ENCODE measurements at regions not wholly inside any gene's neighbourhood (a gene's known extent, or its start where the extent isn't known, plus 50 kb on each side); places are given as distances from the start of the nearest gene placed in this dataset.
A peak's percentile ranks its signal among the peaks of the same experiment; 100 is the strongest.

DNA sequence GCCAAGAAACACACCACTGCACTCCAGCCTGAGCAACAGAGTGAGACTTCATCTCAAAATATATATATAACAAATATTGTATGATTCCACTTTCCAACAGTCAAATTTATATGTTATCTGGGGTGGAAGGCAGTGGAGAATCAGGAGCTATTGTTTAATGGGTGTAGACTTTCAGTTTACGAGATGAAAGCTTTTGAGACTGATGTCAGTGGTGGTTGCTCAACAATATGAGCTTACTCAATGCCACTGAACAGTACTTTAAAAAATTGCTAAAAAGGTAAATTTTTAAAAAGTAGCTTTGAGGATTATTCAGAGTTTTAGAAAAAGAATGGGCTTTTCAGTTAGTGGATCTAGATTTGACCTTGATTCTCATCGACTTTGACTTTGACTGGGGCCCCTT lies 105.9 kb upstream of the ST6GAL2 start:
- no peak for DNase-seq (ENCODE audit: low read depth in 1 of 2, low spot score in 2 of 2)
- Histone ChIP-seq H3K27ac (0 out of 2 replicates have a peak overlapping the region, but pooled peaks have one; percentile 9), H3K4me1 (replicated peaks) (peaks cover 24% of the 10 kb centered on the region), H3K4me3 (no peak overlapping the region), H3K9me3 (replicated peaks) (no peaks in the 10 kb centered on the region), H3K27me3 (replicated peaks) (no peaks in the 10 kb centered on the region), H3K36me3 (no peaks in the 10 kb centered on the region)

DNA sequence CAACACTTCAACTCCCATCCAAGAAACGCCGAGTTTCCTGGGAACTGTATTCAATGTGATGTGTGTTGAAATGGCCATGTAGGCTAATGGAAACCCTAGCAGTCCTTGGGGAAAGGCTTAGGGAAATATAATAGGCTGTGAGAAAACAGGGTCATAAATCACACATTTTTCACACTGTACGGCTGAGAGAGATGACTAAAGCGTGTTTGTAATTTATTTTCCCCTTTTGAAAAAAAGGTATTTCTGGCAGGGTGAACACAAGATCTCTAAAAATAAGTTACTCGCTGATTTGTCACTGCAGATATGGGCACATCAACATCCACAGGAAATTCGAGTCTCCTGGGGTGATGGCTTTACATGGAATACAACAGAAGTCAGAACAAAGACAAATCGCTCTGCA lies 109.6 kb upstream of the ST6GAL2 start:
- no peaks in the 10 kb centered on the region for H3K36me3 ChIP-seq
- no peak overlapping the region for H3K4me3 ChIP-seq
- no peaks in the 10 kb centered on the region for H3K9me3 ChIP-seq (replicated peaks)
- no peak for DNase-seq (ENCODE audit: low read depth in 1 of 2, low spot score in 2 of 2)
- no peak overlapping the region for H3K27ac ChIP-seq
- H3K4me1 ChIP-seq (replicated peaks), result peaks cover 20% of the 10 kb centered on the region
- H3K27me3 ChIP-seq (replicated peaks), result 0 out of 2 replicates have a peak, but pooled peaks cover 2% of the 10 kb centered on the region

DNA sequence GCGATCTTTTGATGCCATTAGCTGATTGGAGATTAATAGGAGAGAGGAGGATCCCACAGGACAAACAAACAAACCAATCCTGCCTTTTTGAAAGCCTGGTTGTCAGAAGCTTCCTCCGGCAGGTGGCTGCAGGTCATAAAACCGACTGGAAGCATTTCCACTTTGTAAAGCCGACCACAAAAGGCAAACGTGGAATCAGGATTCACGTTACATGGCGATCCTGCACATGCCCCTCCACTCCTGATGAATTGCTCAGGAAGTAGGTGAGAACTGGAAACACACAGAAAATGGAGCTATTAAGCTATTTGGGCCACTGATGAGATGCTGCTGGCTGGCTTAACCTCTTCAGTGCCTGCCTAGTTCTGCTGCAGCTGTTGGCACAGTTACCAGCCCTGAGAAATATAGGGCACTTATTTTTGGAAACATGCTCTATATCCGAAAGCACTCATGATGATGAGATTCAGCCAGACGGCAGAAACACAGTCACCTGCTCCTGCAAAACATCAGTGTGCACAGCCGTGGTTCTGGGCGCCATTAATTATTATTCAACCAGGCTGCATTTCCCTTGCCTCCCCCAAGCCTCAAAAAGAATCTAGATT lies 110.3 kb upstream of the ST6GAL2 start:
- Histone ChIP-seq H3K36me3 (no peaks in the 10 kb centered on the region), H3K4me3 (no peak overlapping the region), H3K4me1 (replicated peaks) (peaks cover 16% of the 10 kb centered on the region), H3K9me3 (replicated peaks) (no peaks in the 10 kb centered on the region), H3K27me3 (replicated peaks) (0 out of 2 replicates have a peak, but pooled peaks cover 2% of the 10 kb centered on the region), H3K27ac (no peak overlapping the region)
- no peak for DNase-seq (ENCODE audit: low read depth in 1 of 2, low spot score in 2 of 2)

DNA sequence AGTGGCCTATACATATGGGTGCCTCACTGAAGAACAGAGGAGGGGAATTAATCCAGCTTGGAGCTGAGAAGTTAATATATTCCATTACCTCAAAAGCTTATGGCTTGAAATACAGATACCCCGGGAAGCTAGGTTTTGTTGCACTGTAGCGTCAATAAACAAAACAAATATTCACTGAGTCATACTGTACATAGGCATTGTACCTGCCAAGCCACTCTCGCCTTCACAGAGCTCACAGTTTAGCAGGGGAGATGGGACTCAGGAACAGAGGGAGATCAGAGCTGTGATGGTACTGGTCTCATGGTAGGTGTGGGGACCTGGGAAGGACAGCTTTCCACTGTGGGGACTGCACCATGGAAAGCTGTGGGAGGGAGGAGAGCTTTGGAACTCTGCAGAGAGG lies 111.2 kb upstream of the ST6GAL2 start:
- H3K9me3 ChIP-seq (replicated peaks), result no peaks in the 10 kb centered on the region
- peaks cover 20% of the 10 kb centered on the region for H3K4me1 ChIP-seq (replicated peaks)
- H3K27me3 ChIP-seq (replicated peaks), result 0 out of 2 replicates have a peak, but pooled peaks cover 2% of the 10 kb centered on the region
- DNase-seq (ENCODE audit: low read depth in 1 of 2, low spot score in 2 of 2), result no peak
- H3K4me3 ChIP-seq, result no peak overlapping the region
- H3K27ac ChIP-seq, result no peak overlapping the region
- no peaks in the 10 kb centered on the region for H3K36me3 ChIP-seq

DNA sequence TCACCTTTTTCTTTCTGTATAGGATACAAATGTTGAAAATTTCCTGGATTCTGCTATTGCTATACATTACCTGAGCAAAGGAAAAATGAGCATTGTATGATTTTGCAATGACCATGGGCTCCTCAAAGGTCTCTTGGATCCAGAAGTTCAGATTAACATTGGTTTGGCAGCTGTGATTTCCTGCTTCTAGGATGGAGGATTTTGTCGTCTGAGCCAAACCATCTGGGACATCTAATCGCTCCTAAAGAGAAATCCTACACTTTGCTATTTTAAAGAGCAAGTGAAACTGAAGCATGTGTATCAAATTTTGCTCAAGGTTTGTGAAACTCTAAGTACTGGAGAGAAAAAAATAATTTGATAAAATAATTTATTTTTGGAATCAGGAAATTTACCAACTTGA lies 115.1 kb upstream of the ST6GAL2 start:
- DNase-seq (ENCODE audit: low read depth in 1 of 2, low spot score in 2 of 2), result no peak
- Histone ChIP-seq H3K27me3 (replicated peaks) (0 out of 2 replicates have a peak, but pooled peaks cover 2% of the 10 kb centered on the region), H3K9me3 (replicated peaks) (no peaks in the 10 kb centered on the region), H3K36me3 (no peaks in the 10 kb centered on the region), H3K27ac (no peak overlapping the region), H3K4me1 (replicated peaks) (peaks cover 12% of the 10 kb centered on the region), H3K4me3 (no peak overlapping the region)

DNA sequence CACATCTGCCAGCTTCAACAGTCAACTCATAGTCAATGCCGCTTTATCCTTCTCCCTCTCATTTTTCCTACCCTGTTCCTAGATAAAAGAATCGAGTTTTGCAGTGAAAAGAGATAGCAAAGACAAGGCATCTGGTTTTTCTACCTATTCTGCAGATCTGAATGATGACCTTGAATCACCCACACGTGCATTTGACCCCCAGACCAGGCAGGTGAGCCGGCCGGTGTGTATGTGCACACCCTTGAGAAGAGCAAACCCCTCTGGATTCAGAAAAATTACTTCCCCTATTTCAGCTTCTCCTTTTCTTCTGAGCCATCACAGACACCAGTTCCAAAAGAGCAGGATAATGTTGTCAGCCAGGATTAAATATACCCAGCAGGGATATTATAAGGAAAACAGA lies 115.6 kb upstream of the ST6GAL2 start:
- Histone ChIP-seq H3K9me3 (replicated peaks) (no peaks in the 10 kb centered on the region), H3K27ac (no peak overlapping the region), H3K4me1 (replicated peaks) (peaks cover 11% of the 10 kb centered on the region), H3K27me3 (replicated peaks) (0 out of 2 replicates have a peak, but pooled peaks cover 2% of the 10 kb centered on the region), H3K36me3 (no peaks in the 10 kb centered on the region), H3K4me3 (no peak overlapping the region)
- DNase-seq (ENCODE audit: low read depth in 1 of 2, low spot score in 2 of 2), result no peak

DNA sequence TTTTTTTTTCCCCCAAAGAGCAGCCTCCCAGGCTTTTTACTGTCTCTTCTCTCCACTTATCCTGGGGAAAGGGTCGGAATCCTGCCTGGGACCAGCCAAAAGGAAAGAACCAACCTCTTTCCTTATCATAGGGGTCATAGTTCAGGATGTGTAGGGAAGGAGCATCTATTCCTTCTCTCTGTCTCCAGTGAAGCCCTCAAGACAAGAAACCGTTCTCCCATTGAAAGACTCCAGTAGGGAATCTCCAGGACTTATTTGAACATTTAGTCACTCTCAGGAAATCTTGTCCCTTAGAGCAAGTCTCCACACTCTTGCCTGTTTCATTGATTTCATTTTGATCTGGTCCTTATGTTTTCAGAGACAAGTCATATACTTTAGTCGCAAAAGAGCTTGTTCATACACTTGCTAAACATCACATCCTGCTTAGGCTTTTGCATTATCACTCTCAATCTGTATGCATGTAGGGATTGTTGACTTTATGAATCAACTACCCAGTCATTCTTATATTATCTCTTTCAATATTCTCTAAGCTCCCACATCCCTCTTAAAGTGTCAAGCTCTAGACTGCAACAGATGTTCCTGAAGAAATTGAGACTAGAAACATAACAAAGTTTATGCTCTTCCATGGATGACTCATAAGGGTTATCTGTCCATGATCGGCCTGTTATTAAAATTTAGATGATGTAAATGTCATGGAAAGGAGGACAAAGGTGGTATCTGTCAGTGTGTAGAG lies 116.2 kb upstream of the ST6GAL2 start:
- no peak overlapping the region for H3K27ac ChIP-seq
- H3K27me3 ChIP-seq (replicated peaks), result 0 out of 2 replicates have a peak, but pooled peaks cover 2% of the 10 kb centered on the region
- no peak overlapping the region for H3K4me3 ChIP-seq
- H3K36me3 ChIP-seq, result no peaks in the 10 kb centered on the region
- H3K4me1 ChIP-seq (replicated peaks), result peaks cover 6% of the 10 kb centered on the region
- DNase-seq (ENCODE audit: low read depth in 1 of 2, low spot score in 2 of 2), result peak in 1 of 2 experiments; percentile 23
- H3K9me3 ChIP-seq (replicated peaks), result no peaks in the 10 kb centered on the region

DNA sequence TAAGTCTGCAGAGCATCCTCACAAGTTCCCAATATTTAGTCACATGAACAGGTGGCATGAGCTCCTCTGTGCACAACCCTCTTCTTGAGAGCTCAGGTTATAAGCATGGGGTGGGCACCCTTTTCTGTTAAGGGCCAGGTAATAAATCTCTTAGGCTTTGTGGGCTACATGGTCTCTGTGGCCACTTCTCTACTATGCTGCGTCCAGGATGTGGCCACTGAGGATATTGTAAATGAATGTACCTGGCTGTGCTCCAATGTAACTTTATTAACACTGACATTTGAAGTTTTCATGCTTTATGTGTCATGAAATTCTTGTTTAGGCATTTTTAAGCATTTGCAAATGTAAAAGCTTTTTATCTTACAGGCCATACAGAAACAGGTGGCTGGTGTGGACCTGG lies 116.8 kb upstream of the ST6GAL2 start:
- Histone ChIP-seq H3K4me1 (replicated peaks) (peaks cover 4% of the 10 kb centered on the region), H3K36me3 (no peaks in the 10 kb centered on the region), H3K4me3 (no peak overlapping the region), H3K9me3 (replicated peaks) (no peaks in the 10 kb centered on the region), H3K27me3 (replicated peaks) (0 out of 2 replicates have a peak, but pooled peaks cover under 1% of the 10 kb centered on the region), H3K27ac (no peak overlapping the region)
- DNase-seq (ENCODE audit: low read depth in 1 of 2, low spot score in 2 of 2), result no peak

DNA sequence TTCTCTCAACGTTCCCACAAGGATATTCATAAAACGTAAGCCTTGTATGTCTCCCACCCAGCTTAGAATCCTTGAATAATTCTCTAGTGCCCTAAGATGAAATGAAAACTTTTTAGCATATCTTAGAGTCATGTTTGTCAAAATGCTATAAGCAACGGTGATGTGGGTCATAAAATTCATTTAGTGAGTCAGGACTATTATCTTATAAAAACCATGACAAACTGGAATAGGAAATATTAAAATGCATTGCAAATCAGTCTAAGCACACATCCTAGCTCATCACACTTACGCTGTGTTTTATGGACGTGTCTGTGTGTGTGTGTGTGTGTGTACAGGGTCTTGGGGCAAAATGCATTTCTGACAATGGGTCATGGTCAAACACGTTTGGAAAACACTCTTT lies 119.9 kb upstream of the ST6GAL2 start:
- no peak for DNase-seq (ENCODE audit: low read depth in 1 of 2, low spot score in 2 of 2)
- H3K9me3 ChIP-seq (replicated peaks), result no peaks in the 10 kb centered on the region
- H3K27ac ChIP-seq, result no peak overlapping the region
- H3K36me3 ChIP-seq, result no peaks in the 10 kb centered on the region
- no peak overlapping the region for H3K4me3 ChIP-seq
- H3K27me3 ChIP-seq (replicated peaks), result no peaks in the 10 kb centered on the region
- H3K4me1 ChIP-seq (replicated peaks), result peaks cover 4% of the 10 kb centered on the region

DNA sequence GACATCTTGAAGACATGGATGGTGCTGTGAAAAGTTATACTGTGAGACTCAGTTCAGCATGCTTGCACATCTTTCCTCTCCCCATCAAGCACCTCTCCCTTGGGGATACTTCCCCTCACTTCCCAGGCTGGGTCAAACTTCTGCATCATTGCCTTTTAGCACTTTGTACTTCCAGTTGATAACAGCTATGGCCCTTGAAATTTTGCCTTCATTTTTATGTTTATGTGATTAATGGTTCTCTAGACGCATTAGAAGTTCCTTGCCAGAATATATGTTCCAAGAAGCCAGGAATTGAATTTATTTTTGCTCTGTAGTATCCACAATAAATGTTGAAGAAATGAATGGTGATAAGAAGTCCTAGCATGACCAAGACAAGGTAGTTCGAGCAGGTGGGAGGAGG lies 120.9 kb upstream of the ST6GAL2 start:
- Histone ChIP-seq H3K27ac (no peak overlapping the region), H3K36me3 (no peaks in the 10 kb centered on the region), H3K4me3 (no peak overlapping the region), H3K4me1 (replicated peaks) (peaks cover 3% of the 10 kb centered on the region), H3K27me3 (replicated peaks) (no peaks in the 10 kb centered on the region), H3K9me3 (replicated peaks) (no peaks in the 10 kb centered on the region)
- DNase-seq (ENCODE audit: low read depth in 1 of 2, low spot score in 2 of 2), result no peak

DNA sequence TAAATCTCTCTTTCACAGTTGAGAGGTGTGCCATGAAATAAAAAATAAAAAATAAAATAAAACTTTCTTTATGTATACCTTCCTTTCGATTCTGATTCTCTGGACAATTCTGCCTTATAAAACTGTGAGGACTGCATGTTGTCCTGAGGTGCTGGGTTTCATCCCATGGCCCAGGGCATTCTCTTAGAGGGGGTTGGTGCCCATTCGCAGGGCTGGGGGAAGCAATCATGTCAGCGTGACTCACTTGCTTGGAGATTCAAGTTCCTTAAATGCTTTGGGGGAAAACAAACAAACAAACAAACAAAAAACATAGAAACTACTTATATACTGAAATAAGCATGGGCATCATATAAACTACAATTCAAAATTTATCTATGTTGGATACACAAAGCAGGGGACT lies 122.0 kb upstream of the ST6GAL2 start:
- DNase-seq (ENCODE audit: low read depth in 1 of 2, low spot score in 2 of 2), result no peak
- Histone ChIP-seq H3K4me3 (no peak overlapping the region), H3K36me3 (no peaks in the 10 kb centered on the region), H3K27me3 (replicated peaks) (no peaks in the 10 kb centered on the region), H3K9me3 (replicated peaks) (no peaks in the 10 kb centered on the region), H3K27ac (no peak overlapping the region), H3K4me1 (replicated peaks) (no peaks in the 10 kb centered on the region)

DNA sequence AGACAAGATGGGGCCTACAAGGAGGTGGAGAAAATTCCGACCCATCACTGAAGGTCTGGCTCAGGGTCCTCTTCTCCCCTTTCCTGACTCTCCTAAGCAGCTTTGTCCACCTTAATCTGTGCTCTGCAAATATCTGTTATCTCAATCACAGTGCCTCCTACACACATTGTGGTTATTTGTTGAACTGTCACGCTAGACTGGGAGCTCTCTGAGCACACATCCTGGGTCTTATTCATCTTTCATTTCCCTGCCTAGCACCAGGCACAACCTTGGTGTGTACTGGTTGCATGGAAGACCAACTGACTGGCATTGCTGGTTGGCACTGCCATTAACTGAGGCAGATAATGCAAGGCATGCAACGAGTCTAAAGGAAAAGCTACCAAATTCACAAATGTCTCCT lies 122.9 kb upstream of the ST6GAL2 start:
- DNase-seq (ENCODE audit: low read depth in 1 of 2, low spot score in 2 of 2), result no peak
- Histone ChIP-seq H3K4me3 (no peak overlapping the region), H3K27me3 (replicated peaks) (no peaks in the 10 kb centered on the region), H3K9me3 (replicated peaks) (no peaks in the 10 kb centered on the region), H3K27ac (no peak overlapping the region), H3K4me1 (replicated peaks) (no peaks in the 10 kb centered on the region), H3K36me3 (no peaks in the 10 kb centered on the region)

DNA sequence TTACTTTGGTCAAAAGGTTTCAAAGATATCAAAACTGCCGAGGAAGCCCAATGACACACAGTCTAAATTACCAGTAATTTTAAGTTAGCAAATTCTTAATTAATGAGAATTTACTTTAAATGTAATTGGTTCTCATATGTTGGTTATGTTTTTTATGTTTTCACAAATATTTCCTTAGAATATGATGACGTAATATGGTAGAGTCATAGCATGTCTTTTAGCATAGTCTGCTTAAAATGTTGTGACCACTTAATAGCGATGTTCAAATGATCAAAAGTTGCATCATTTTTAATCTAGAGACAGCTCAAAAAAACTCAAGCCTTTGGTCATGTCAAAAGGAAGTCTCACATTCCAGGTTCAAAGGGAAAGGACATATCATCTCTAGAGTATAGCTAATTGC lies 123.3 kb upstream of the ST6GAL2 start:
- H3K9me3 ChIP-seq (replicated peaks), result no peaks in the 10 kb centered on the region
- H3K4me3 ChIP-seq, result no peak overlapping the region
- no peaks in the 10 kb centered on the region for H3K4me1 ChIP-seq (replicated peaks)
- no peak for DNase-seq (ENCODE audit: low read depth in 1 of 2, low spot score in 2 of 2)
- no peaks in the 10 kb centered on the region for H3K36me3 ChIP-seq
- no peak overlapping the region for H3K27ac ChIP-seq
- H3K27me3 ChIP-seq (replicated peaks), result no peaks in the 10 kb centered on the region

DNA sequence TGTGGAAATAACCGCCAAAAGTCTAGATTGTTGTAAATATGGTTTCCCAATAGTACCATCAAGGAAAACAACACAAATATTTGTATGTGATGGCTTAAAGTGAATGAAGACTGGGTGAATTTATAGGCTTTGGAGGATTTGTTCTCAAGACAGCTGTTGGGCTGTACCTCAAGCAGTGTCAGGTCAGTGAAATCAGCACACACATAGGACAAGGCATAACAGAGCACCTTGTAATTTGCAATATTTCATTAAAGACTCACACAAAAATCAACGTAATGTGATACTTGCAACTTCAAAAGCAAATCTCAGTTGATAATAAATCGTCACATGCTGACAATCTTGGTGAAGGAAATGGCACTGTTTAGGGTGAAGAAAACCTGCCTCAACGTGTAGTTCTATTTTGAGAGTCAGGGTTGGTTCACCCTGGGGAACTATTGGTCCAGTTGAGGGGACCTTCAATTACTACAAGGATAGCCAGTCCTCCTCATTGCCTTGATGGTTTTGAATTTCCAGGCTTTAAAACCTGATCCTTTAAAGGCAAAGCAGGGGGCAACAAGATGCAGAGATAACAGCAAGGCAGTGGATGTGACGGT lies 126.8 kb upstream of the ST6GAL2 start:
- no peak for DNase-seq (ENCODE audit: low read depth in 1 of 2, low spot score in 2 of 2)
- H3K4me1 ChIP-seq (replicated peaks), result no peaks in the 10 kb centered on the region
- no peaks in the 10 kb centered on the region for H3K9me3 ChIP-seq (replicated peaks)
- H3K27me3 ChIP-seq (replicated peaks), result no peaks in the 10 kb centered on the region
- no peak overlapping the region for H3K27ac ChIP-seq
- H3K36me3 ChIP-seq, result no peaks in the 10 kb centered on the region
- H3K4me3 ChIP-seq, result no peak overlapping the region
